Left ventricle myocardium inferior (tissue), 1 donor: ENCODE measurements at regions not wholly inside any gene's neighbourhood (a gene's known extent, or its start where the extent isn't known, plus 50 kb on each side); places are given as distances from the start of the nearest gene placed in this dataset.

Source experiments
- DNase-seq: peaks from one replicate; pipeline ENCODE4 v3.0.0-alpha.2; 2020
- H3K27ac ChIP-seq: fragments of 200-600 bp; replicated peaks from 2 replicates; pipeline ENCODE4 v1.8.0; 2021
- H3K27me3 ChIP-seq: fragments of 200-600 bp; 2 replicates; pipeline ENCODE4 v1.8.0; 2021; ENCODE audit warnings: low read depth
- H3K36me3 ChIP-seq: fragments of 200-600 bp; 2 replicates; pipeline ENCODE4 v1.8.0; 2021
- H3K4me1 ChIP-seq: fragments of 200-600 bp; 2 replicates; pipeline ENCODE4 v1.8.0; 2021
- H3K4me3 ChIP-seq: fragments of 200-600 bp; 2 replicates; pipeline ENCODE4 v1.8.0; 2021; ENCODE audit warnings: mild to moderate bottlenecking, moderate library complexity
- H3K9me3 ChIP-seq: fragments of 200-600 bp; replicated peaks from 2 replicates; pipeline ENCODE4 v1.8.0; 2021
- intact Hi-C: fragments of 100-400 bp; cut with micrococcal nuclease; formaldehyde crosslinking; loops from one replicate; pipeline ENCODE4 v1.11.0; 2022
- TF ChIP-seq, protein P1 (sequence below): fragments of 200-600 bp; IDR thresholded peaks from 2 replicates; pipeline ENCODE4 v1.8.0; 2021; ENCODE audit warnings: antibody characterized with exemption, mild to moderate bottlenecking, borderline replicate concordance
- donor health status: DM: no; HTN: yes; CAD: no; lungs with severe emphysema.

DNA sequence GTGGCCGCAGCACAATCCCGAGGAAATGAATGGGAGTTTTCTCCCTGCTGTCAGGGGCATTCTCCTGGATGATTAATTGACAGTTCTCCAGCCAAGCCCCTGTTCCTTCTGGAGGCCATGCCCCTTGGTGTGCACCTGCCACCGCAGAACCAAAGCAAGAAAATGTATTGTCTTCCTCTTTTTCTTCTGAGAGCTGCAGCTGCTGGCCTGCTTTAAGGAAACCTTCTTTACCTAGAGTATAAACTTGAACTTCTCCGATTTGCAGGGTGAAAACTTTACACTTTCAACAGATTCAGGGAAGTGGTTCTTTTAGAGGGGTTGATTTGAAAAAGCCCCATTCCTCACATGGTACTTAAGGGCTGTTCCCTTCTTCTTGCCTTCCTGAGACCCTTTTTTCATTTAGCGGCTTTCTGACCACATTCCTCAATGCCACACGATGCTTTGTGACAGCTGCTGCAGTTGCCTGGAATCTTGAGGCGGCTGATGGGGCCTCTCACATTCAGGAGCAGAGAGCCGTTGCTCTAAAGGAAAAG lies 402.8 kb downstream of the TXNL1 start:
- Histone ChIP-seq H3K27me3 (no peaks in the 10 kb centered on the region), H3K27ac (no peak overlapping the region), H3K4me3 (no peak overlapping the region), H3K36me3 (no peaks in the 10 kb centered on the region), H3K9me3 (peaks cover 22% of the 10 kb centered on the region), H3K4me1 (no peaks in the 10 kb centered on the region)
- TF ChIP-seq, protein P1, sequence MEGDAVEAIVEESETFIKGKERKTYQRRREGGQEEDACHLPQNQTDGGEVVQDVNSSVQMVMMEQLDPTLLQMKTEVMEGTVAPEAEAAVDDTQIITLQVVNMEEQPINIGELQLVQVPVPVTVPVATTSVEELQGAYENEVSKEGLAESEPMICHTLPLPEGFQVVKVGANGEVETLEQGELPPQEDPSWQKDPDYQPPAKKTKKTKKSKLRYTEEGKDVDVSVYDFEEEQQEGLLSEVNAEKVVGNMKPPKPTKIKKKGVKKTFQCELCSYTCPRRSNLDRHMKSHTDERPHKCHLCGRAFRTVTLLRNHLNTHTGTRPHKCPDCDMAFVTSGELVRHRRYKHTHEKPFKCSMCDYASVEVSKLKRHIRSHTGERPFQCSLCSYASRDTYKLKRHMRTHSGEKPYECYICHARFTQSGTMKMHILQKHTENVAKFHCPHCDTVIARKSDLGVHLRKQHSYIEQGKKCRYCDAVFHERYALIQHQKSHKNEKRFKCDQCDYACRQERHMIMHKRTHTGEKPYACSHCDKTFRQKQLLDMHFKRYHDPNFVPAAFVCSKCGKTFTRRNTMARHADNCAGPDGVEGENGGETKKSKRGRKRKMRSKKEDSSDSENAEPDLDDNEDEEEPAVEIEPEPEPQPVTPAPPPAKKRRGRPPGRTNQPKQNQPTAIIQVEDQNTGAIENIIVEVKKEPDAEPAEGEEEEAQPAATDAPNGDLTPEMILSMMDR = no peak
- no peak for DNase-seq
- intact Hi-C loops = no loop called here

GRCh38 chr18:56235071-56235470 lies 403.3 kb downstream of the TXNL1 start:
- no peaks in the 10 kb centered on the region for H3K4me1 ChIP-seq
- no peak for DNase-seq
- intact Hi-C loops = no loop called here

GRCh38 chr18:56233595-56233994 lies 404.8 kb downstream of the TXNL1 start:
- TF ChIP-seq, protein P1 = no peak
- no peak for DNase-seq
- Histone ChIP-seq H3K36me3 (no peaks in the 10 kb centered on the region), H3K27ac (peak overlapping the region; percentile 22), H3K4me3 (no peak overlapping the region), H3K9me3 (peaks cover 27% of the 10 kb centered on the region), H3K4me1 (no peaks in the 10 kb centered on the region), H3K27me3 (no peaks in the 10 kb centered on the region)
- intact Hi-C loops = no loop called here

More at GRCh38 chr18:56235071-56235470, 403.3 kb downstream of the TXNL1 start:
- Histone ChIP-seq H3K36me3 (no peaks in the 10 kb centered on the region), H3K27ac (no peak overlapping the region), H3K27me3 (no peaks in the 10 kb centered on the region), H3K9me3 (peaks cover 27% of the 10 kb centered on the region), H3K4me3 (no peak overlapping the region)
- TF ChIP-seq, protein P1 = no peak

DNA sequence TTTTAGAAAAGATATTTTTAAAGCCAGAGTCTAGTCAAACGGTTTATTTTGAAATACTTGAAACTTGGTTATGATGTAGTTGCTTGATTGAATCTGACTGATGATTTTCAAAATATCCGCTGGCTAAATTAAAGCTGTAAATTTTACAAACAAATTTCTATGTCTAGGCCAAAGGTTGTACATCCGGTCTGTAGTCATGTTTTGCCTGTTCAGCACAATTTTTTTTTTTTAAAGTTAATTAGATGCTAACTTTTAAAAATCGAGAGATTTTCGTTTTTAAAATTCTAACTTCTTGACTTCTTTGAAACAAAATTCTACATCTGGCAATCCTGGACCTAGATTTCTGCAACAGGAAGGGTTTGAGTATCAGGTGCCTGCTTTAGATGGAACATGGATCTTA lies 412.4 kb downstream of the TXNL1 start:
- Histone ChIP-seq H3K27me3 (no peaks in the 10 kb centered on the region), H3K9me3 (peaks cover 9% of the 10 kb centered on the region), H3K4me1 (no peaks in the 10 kb centered on the region), H3K36me3 (no peaks in the 10 kb centered on the region), H3K4me3 (no peak overlapping the region), H3K27ac (no peak overlapping the region)
- DNase-seq = no peak
- TF ChIP-seq, protein P1 = no peak
- intact Hi-C loops = no loop called here

DNA sequence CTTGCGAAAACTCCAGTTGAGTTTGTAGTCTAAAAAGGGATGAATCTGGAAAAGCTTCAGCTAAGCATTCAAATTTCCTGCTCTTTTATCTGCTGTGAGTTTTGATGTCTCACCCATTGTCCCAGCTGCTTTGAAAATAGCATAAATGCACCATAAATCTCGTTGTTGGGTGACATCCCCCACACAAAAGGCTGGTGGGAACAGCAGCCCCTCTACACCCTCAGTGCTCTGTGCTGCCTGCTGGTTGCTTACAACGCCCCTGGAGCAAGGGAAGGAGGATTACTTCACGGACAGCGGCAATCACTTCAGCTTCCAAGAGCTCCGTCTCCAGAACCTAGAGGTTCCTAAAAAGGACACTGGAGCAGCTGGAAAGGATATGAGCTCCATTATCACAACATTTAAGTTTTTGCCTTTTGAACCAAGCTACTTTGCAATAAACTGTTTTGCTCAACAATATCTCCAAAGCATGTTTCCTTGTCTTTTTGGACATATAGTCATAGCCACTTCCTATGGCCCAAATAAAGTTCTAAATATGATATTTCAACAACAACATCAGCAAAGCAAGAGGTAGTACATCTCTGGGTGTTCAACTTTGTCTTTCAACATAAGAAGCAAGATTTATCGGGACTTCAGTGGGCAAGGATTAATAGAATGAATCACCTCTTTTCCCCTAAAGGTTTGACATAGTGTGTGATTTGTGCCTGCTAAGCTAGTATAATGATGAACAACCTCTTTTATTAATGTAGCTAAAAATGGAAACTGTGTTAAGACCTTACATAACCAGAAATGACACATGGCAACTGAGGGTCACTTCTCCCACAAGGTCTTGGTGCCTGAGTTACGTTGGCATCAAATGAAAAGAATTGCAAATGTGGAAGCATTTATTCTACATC lies 413.5 kb downstream of the TXNL1 start:
- no peaks in the 10 kb centered on the region for H3K9me3 ChIP-seq
- no peak overlapping the region for H3K4me3 ChIP-seq
- intact Hi-C loops = no loop called here
- TF ChIP-seq, protein P1 = no peak
- H3K27ac ChIP-seq = no peak overlapping the region
- no peak for DNase-seq
- H3K36me3 ChIP-seq = no peaks in the 10 kb centered on the region
- no peaks in the 10 kb centered on the region for H3K4me1 ChIP-seq
- no peaks in the 10 kb centered on the region for H3K27me3 ChIP-seq
